HEK293T (cell line): ENCODE measurements at regions not wholly inside any gene's neighbourhood (a gene's known extent, or its start where the extent isn't known, plus 50 kb on each side); places are given as distances from the start of the nearest gene placed in this dataset.

Source experiments
- ARNT ChIP-seq: fragments of 450-650 bp; IDR thresholded peaks from 2 replicates; pipeline ENCODE4 v1.6.1; 2017; ENCODE audit warnings: mild to moderate bottlenecking
- BHLHE40 ChIP-seq: fragments of 450-650 bp; IDR thresholded peaks from 2 replicates; pipeline ENCODE4 v1.6.1; 2016; ENCODE audit warnings: mild to moderate bottlenecking, moderate library complexity, borderline replicate concordance
- FOXM1 ChIP-seq: fragments of 450-650 bp; IDR thresholded peaks from 2 replicates; pipeline ENCODE4 v1.6.1; 2017; ENCODE audit warnings: mild to moderate bottlenecking, borderline replicate concordance
- SP1 ChIP-seq: fragments of 450-650 bp; IDR thresholded peaks from 2 replicates; pipeline ENCODE4 v1.6.1; 2017
- SUZ12 ChIP-seq: fragments of 450-650 bp; IDR thresholded peaks from 2 replicates; pipeline ENCODE4 v1.6.1; 2016; ENCODE audit warnings: mild to moderate bottlenecking
- TARDBP ChIP-seq: fragments of 450-650 bp; IDR thresholded peaks from 2 replicates; pipeline ENCODE4 v1.6.1; 2016

- no peak for TF ChIP-seq FOXM1
- no peak for TF ChIP-seq SP1
- TF ChIP-seq SUZ12 = no peak
- TF ChIP-seq ARNT = no peak
- TF ChIP-seq BHLHE40 = no peak
- no peak for TF ChIP-seq TARDBP
Measured at GRCh38 chr1:76713535-76713934, 153.7 kb upstream of the ST6GALNAC5 start.
